Peyer's patch (tissue), 4 donors: ENCODE measurements at regions not wholly inside any gene's neighbourhood (a gene's known extent, or its start where the extent isn't known, plus 50 kb on each side); places are given as distances from the start of the nearest gene placed in this dataset.

Experiments
- DNase-seq, 3 donors: peaks; one replicate each; pipeline ENCODE4 v3.0.0-alpha.2; 2017 to 2019
- H3K27ac ChIP-seq, 4 donors: fragments of 200-600 bp; sonication (generic); one replicate each; pipeline ENCODE4 v1.5.1; 2016 to 2019
- H3K27me3 ChIP-seq, 2 donors: fragments of 200-600 bp; sonication (generic); one replicate each; pipeline ENCODE4 v1.5.1; 2019
- H3K36me3 ChIP-seq, 3 donors: fragments of 200-600 bp; sonication (generic); one replicate each; pipeline ENCODE4 v1.5.1; 2016 to 2019
- H3K4me1 ChIP-seq, 4 donors: fragments of 200-600 bp; sonication (generic); one replicate each; pipeline ENCODE4 v1.5.1; 2016 to 2019
- H3K4me3 ChIP-seq, 4 donors: fragments of 200-600 bp; sonication (generic); 1 replicate in 3 of 4; 2 replicates in 1 of 4; pipeline ENCODE4 v1.5.1; 2016 to 2019; ENCODE audit warnings: mild to moderate bottlenecking in 1 of 4
- H3K9me3 ChIP-seq, 4 donors: fragments of 200-600 bp; sonication (generic); one replicate each; pipeline ENCODE4 v1.5.1; 2016 to 2019; ENCODE audit warnings: mild to moderate bottlenecking in 1 of 4
- POLR2A ChIP-seq, 2 donors: fragments of 450-650 bp; IDR thresholded peaks; one replicate each; pipeline ENCODE4 v1.5.1; 2017; ENCODE audit warnings: antibody characterized with exemption in 2 of 2, mild to moderate bottlenecking in 2 of 2, moderate library complexity in 2 of 2
- TF ChIP-seq, protein P1 (sequence below), 6 experiments: fragments of 450-650 bp in 4 of 6; fragments of 200-600 bp in 2 of 6; sonication (generic) in 1 of 6; IDR thresholded peaks; one replicate each; pipeline ENCODE4 v1.5.1; 2017 to 2019; ENCODE audit warnings: antibody characterized with exemption in 6 of 6, mild to moderate bottlenecking in 3 of 6, moderate library complexity in 1 of 6

DNA sequence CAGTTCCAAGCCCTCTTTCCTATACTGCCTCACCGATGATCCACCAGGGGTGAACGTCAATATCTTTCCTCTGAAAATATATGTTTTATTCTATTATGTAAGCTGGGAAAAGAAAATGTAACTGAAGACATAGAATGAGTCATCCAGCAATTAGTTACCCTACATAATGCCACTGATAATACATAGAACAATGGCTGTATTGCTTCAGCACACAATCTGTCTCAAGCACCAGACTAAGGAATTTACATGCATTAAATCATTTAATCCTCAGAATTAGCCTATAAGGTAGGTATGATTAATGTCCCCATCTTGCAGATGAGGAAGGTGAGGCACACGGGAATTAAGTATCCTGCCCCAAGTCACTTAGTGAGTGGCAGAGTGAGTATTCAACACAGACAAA lies 472.8 kb downstream of the TOX3 start:
- TF ChIP-seq, protein P1, sequence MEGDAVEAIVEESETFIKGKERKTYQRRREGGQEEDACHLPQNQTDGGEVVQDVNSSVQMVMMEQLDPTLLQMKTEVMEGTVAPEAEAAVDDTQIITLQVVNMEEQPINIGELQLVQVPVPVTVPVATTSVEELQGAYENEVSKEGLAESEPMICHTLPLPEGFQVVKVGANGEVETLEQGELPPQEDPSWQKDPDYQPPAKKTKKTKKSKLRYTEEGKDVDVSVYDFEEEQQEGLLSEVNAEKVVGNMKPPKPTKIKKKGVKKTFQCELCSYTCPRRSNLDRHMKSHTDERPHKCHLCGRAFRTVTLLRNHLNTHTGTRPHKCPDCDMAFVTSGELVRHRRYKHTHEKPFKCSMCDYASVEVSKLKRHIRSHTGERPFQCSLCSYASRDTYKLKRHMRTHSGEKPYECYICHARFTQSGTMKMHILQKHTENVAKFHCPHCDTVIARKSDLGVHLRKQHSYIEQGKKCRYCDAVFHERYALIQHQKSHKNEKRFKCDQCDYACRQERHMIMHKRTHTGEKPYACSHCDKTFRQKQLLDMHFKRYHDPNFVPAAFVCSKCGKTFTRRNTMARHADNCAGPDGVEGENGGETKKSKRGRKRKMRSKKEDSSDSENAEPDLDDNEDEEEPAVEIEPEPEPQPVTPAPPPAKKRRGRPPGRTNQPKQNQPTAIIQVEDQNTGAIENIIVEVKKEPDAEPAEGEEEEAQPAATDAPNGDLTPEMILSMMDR (IDR thresholded peaks at IDR 0.05) = no peak
- TF ChIP-seq POLR2A (IDR thresholded peaks at IDR 0.05) = no peak
- H3K4me1 ChIP-seq = no peaks in the 10 kb centered on the region

DNA sequence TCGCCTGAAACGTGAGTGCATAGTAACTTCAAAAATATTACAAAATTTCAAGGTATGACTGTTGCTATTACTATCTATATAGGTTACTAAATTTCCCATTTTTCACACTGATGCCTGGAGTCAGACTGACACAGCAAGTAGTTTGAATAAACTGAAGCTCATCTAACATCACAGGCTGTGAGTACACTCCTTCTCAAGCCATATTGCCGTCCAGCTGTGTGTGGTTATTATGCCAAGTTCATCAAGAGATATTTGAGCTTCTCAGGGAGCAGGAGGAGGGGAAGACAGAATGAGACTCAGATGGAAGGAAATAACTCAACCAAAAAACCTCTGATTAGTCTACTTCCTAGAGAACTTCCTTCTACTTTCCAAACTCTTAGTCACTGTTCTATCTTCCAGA lies 473.9 kb downstream of the TOX3 start:
- Histone ChIP-seq H3K27ac (no peak overlapping the region), H3K4me3 (no peak overlapping the region), H3K4me1 (peaks cover 0 to 4% (median 0%) of the 10 kb centered on the region in 4 donors), H3K36me3 (no peaks in the 10 kb centered on the region), H3K27me3 (no peaks in the 10 kb centered on the region), H3K9me3 (no peaks in the 10 kb centered on the region)
- TF ChIP-seq, protein P1 (IDR thresholded peaks at IDR 0.05) = no peak
- no peak for TF ChIP-seq POLR2A (IDR thresholded peaks at IDR 0.05)
- no peak for DNase-seq

More for the DNA sequence above, 472.8 kb downstream of the TOX3 start:
- H3K27me3 ChIP-seq = no peaks in the 10 kb centered on the region
- H3K9me3 ChIP-seq = no peaks in the 10 kb centered on the region
- no peak for DNase-seq
- H3K27ac ChIP-seq = no peak overlapping the region
- H3K36me3 ChIP-seq = no peaks in the 10 kb centered on the region
- H3K4me3 ChIP-seq = no peak overlapping the region

DNA sequence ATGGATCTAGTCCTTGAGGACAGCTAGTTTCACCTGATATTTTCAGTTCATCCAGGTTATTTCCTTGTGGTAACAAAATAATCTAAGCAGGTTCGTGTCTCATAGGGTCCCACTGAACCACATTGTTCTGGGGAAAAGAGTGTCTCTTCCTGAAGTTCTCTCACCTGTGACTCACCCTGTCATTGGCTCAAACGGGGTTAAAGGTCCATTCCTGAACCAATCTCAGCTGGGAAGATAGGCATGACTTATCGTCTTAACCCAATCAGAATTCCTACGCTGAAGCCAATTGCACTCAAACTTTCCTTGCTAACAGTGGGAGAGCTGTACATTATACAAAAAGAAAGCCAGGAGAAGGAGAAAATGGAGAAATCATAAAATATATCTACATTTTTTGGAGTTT lies 475.8 kb downstream of the TOX3 start:
- TF ChIP-seq POLR2A (IDR thresholded peaks at IDR 0.05) = no peak
- TF ChIP-seq, protein P1 (IDR thresholded peaks at IDR 0.05) = no peak

DNA sequence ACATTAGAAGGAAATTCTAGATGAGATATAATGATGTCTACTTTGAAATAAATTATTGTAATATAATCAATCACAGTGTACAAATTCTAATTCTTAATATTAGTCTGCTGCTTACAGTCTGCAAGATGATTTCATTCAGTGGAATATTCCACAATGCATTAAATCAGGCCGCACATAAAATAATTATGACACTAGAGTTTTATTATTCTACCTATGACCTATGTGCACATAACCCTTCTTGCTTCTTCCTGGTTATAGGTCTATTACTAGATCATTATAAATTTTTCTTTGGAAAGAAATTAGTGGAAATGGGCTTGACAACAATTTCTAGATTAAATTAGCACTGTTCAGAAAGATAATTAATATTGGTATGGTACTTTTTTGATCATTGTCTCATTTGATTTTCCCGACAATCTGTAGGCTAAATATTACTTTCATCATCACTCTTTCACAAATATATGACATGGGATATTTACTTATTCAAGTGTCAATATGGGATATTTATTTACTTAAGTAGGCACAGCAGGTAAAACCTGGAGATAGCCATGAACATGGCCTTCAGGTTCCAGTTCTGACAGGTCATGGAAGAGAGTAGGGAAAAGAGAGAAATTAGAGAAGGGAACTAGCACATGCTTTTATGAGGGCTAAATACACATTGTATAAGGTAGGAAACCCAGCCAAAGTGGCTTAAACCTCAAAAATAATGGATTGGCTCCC lies 476.4 kb downstream of the TOX3 start:
- no peaks in the 10 kb centered on the region for H3K9me3 ChIP-seq
- peak overlapping the region in 3 of 4 donors; percentile 11 to 25 (median 24) for H3K27ac ChIP-seq
- peaks cover 0 to 4% (median 0%) of the 10 kb centered on the region in 4 donors for H3K4me1 ChIP-seq
- TF ChIP-seq POLR2A (IDR thresholded peaks at IDR 0.05) = no peak
- TF ChIP-seq, protein P1 (IDR thresholded peaks at IDR 0.05) = no peak
- DNase-seq = no peak
- H3K4me3 ChIP-seq = no peak overlapping the region
- H3K36me3 ChIP-seq = no peaks in the 10 kb centered on the region
- no peaks in the 10 kb centered on the region for H3K27me3 ChIP-seq

More for the DNA sequence above, 475.8 kb downstream of the TOX3 start:
- DNase-seq = peak in 1 of 3 donors; percentile 67
- Histone ChIP-seq H3K4me3 (no peak overlapping the region), H3K27ac (peak overlapping the region in 2 of 4 donors; percentile 11 to 24), H3K4me1 (peaks cover 0 to 4% (median 0%) of the 10 kb centered on the region in 4 donors), H3K9me3 (no peaks in the 10 kb centered on the region), H3K27me3 (no peaks in the 10 kb centered on the region), H3K36me3 (no peaks in the 10 kb centered on the region)

DNA sequence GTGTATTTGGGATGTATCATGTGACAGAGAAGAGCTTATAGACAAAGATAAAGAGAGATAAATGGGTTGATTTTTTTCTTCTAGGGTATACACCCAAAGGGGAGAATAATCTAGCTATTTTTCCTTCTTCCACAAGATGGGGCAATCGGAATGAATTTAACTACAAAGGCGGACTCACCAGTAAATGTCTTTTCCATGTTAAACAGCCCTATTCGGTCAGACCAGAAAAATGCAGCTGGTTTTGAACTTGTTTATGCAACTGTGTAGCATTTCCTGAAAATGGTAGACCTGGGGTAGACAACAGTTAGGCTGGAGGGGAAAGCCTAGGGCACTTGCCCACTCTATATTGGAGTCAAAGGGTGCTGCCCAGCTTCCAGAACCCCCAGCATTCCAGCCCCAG lies 477.1 kb downstream of the TOX3 start:
- no peaks in the 10 kb centered on the region for H3K9me3 ChIP-seq
- no peak for DNase-seq
- no peak overlapping the region for H3K27ac ChIP-seq
- H3K4me1 ChIP-seq = peaks cover 0 to 4% (median 0%) of the 10 kb centered on the region in 4 donors
- no peaks in the 10 kb centered on the region for H3K36me3 ChIP-seq
- no peak overlapping the region for H3K4me3 ChIP-seq
- H3K27me3 ChIP-seq = no peaks in the 10 kb centered on the region
- TF ChIP-seq, protein P1 (IDR thresholded peaks at IDR 0.05) = peak in 4 of 6 experiments; percentile 10 to 54 (median 49)
- no peak for TF ChIP-seq POLR2A (IDR thresholded peaks at IDR 0.05)
